Heart left ventricle (tissue), 13 donors: ENCODE measurements at regions not wholly inside any gene's neighbourhood (a gene's known extent, or its start where the extent isn't known, plus 50 kb on each side); places are given as distances from the start of the nearest gene placed in this dataset.

ENCODE experiments used
- CTCF ChIP-seq, 12 donors: fragments of 200-600 bp; sonication (generic) in 4 of 12; IDR thresholded peaks; one replicate each; pipeline versions ENCODE4 v1.5.0 to v1.8.0; 2018 to 2022; ENCODE audit warnings: antibody characterized with exemption in 12 of 12, mild to moderate bottlenecking in 5 of 12
- POLR2A ChIP-seq, 2 donors: fragments of 450-650 bp; IDR thresholded peaks; one replicate each; pipeline ENCODE4 v1.6.1; 2017; ENCODE audit warnings: antibody characterized with exemption in 2 of 2, mild to moderate bottlenecking in 2 of 2, moderate library complexity in 2 of 2
- donor health status: ischemic (EF 13 %, LVEDD 7.1; RV severe dilation, severe dysfunction).
- donor health status: DM: no; HTN: yes; CAD: no.
- donor health status: DM: no; HTN: no; CAD: no.
- donor health status: ischemic (EF 25% LVEDD 6.9; RV normal size, moderate dysfunction).
- donor health status: ischemic (EF 25% LVEDD 5.7; RV mildly dilated, moderate dysfunction).
- donor health status: ischemic (EF 35%, LVEDD 5.7; RV mildly dilated, moderate dysfunction).
- donor health status: nonischemic (EF 11% LVEDD 7.7; RV severe dilation, severe dysfunction).
- donor health status: DM: yes; HTN: yes; CAD: no.
- donor health status: PGD.
- donor health status: ischemic (EF 29% LVEDD 5.4; RV normal size, mild dysfunction).
- donor health status: nonischemic (EF 23%, LVEDD 6.1; RV moderate dilation, normal function).

- TF ChIP-seq CTCF (IDR thresholded peaks at IDR 0.05) (no peak), POLR2A (IDR thresholded peaks at IDR 0.05) (no peak)
Observed at GRCh38 chr15:66880380-66881155, 178.5 kb downstream of the SMAD6 start.
